OCI-LY3 (cell line): ENCODE measurements at regions not wholly inside any gene's neighbourhood (a gene's known extent, or its start where the extent isn't known, plus 50 kb on each side); places are given as distances from the start of the nearest gene placed in this dataset.

ENCODE experiments used
- H2AFZ ChIP-seq: fragments of 200-600, 300-600 bp; shearing (Covaris generic); 2 replicates; pipeline ENCODE4 v1.6.0; 2014; ENCODE audit warnings: antibody characterized with exemption, low read depth, low read length
- H3K27ac ChIP-seq: fragments of 200-600, 300-600 bp; sonication (generic); 2 replicates; pipeline ENCODE4 v1.5.1; 2014; ENCODE audit warnings: mild to moderate bottlenecking, low read length, moderate library complexity, mixed read lengths
- H3K27me3 ChIP-seq: fragments of 200-600, 300-600 bp; sonication (generic); 2 replicates; pipeline ENCODE4 v1.6.1; 2014; ENCODE audit warnings: low read depth, low read length, mixed read lengths
- H3K36me3 ChIP-seq: fragments of 200-600, 300-600 bp; sonication (generic); replicated peaks from 2 replicates; pipeline ENCODE3; 2014; ENCODE audit warnings: low read depth, low read length, mixed read lengths
- H3K4me1 ChIP-seq: fragments of 300-600, 200-600 bp; sonication (generic); 2 replicates; pipeline ENCODE4 v1.6.1; 2014; ENCODE audit warnings: low read length, mixed read lengths
- H3K4me2 ChIP-seq: fragments of 200-600, 300-600 bp; sonication (generic); 2 replicates; pipeline ENCODE4 v1.6.1; 2014; ENCODE audit warnings: low read length, mixed read lengths
- H3K4me3 ChIP-seq: fragments of 300-600, 200-600 bp; sonication (generic); 2 replicates; pipeline ENCODE4 v1.5.1; 2014; ENCODE audit warnings: antibody characterized with exemption, mild to moderate bottlenecking, low read length, moderate library complexity
- H3K79me2 ChIP-seq: fragments of 300-600, 200-600 bp; shearing (Covaris generic); 2 replicates; pipeline ENCODE4 v1.6.1; 2014; ENCODE audit warnings: mild to moderate bottlenecking, low read length, mixed read lengths
- H3K9ac ChIP-seq: fragments of 300-600, 200-600 bp; shearing (Covaris generic); 2 replicates; pipeline ENCODE4 v1.6.0; 2014; ENCODE audit warnings: mild to moderate bottlenecking, low read length, moderate library complexity
- H3K9me3 ChIP-seq: fragments of 200-600, 300-600 bp; shearing (Covaris generic); 2 replicates; pipeline ENCODE4 v1.6.1; 2014; ENCODE audit warnings: low read length, mixed read lengths; ENCODE audit not compliant: insufficient read depth
- H4K20me1 ChIP-seq: fragments of 200-600, 300-600 bp; sonication (generic); 2 replicates; pipeline ENCODE4 v1.6.1; 2016; ENCODE audit warnings: low read length, mixed read lengths; ENCODE audit not compliant: insufficient read depth
- CTCF ChIP-seq: fragments of 200-600, 300-600 bp; sonication (generic); IDR thresholded peaks from 2 replicates; pipeline ENCODE4 v1.5.1; 2014; ENCODE audit warnings: antibody characterized with exemption, low read length, low read depth
- EZH2phosphoT487 ChIP-seq: fragments of 200-600 bp; shearing (Covaris generic); IDR thresholded peaks from 2 replicates; pipeline ENCODE4 v1.6.1; 2018; ENCODE audit warnings: antibody characterized with exemption, mixed run types, low read depth

GRCh38 chr4:18798123-18798522, 776.6 kb upstream of the LCORL start:
- Histone ChIP-seq H3K36me3 (no peaks in the 10 kb centered on the region), H3K4me2 (no peak overlapping the region), H3K4me1 (peaks cover 6% of the 10 kb centered on the region; the same call in 1 of the 2 replicates), H4K20me1 (no peaks in the 10 kb centered on the region), H3K9ac (no peak overlapping the region), H3K4me3 (no peak overlapping the region), H3K27ac (no peak overlapping the region), H2AFZ (no peak overlapping the region), H3K27me3 (no peaks in the 10 kb centered on the region), H3K79me2 (no peaks in the 10 kb centered on the region), H3K9me3 (no peaks in the 10 kb centered on the region)
- TF ChIP-seq EZH2phosphoT487 = no peak
- TF ChIP-seq CTCF = no peak

GRCh38 chr4:18795794-18796193, 774.2 kb upstream of the LCORL start:
- no peaks in the 10 kb centered on the region for H4K20me1 ChIP-seq
- H3K27ac ChIP-seq = no peak overlapping the region
- H3K79me2 ChIP-seq = no peaks in the 10 kb centered on the region
- no peak overlapping the region for H2AFZ ChIP-seq
- TF ChIP-seq CTCF (no peak), EZH2phosphoT487 (no peak)
- H3K9ac ChIP-seq = no peak overlapping the region
- H3K9me3 ChIP-seq = no peaks in the 10 kb centered on the region
- no peaks in the 10 kb centered on the region for H3K27me3 ChIP-seq
- H3K4me2 ChIP-seq = no peak overlapping the region
- H3K36me3 ChIP-seq = no peaks in the 10 kb centered on the region
- no peak overlapping the region for H3K4me3 ChIP-seq
- peaks cover 6% of the 10 kb centered on the region; the same call in 1 of the 2 replicates for H3K4me1 ChIP-seq

- Histone ChIP-seq H3K9me3 (no peaks in the 10 kb centered on the region), H3K4me2 (no peak overlapping the region), H4K20me1 (no peaks in the 10 kb centered on the region), H3K4me1 (no peaks in the 10 kb centered on the region), H2AFZ (no peak overlapping the region), H3K79me2 (no peaks in the 10 kb centered on the region), H3K4me3 (no peak overlapping the region), H3K27ac (no peak overlapping the region), H3K9ac (no peak overlapping the region), H3K27me3 (no peaks in the 10 kb centered on the region), H3K36me3 (no peaks in the 10 kb centered on the region)
- TF ChIP-seq CTCF = no peak
- TF ChIP-seq EZH2phosphoT487 = no peak
Observed at GRCh38 chr4:18777190-18777930, 755.8 kb upstream of the LCORL start.

GRCh38 chr4:18767921-18768320, 746.4 kb upstream of the LCORL start:
- no peak overlapping the region for H2AFZ ChIP-seq
- TF ChIP-seq EZH2phosphoT487 (no peak), CTCF (no peak)
- no peak overlapping the region for H3K9ac ChIP-seq
- no peak overlapping the region for H3K4me3 ChIP-seq
- H3K4me2 ChIP-seq = no peak overlapping the region
- no peaks in the 10 kb centered on the region for H3K4me1 ChIP-seq
- no peaks in the 10 kb centered on the region for H4K20me1 ChIP-seq
- no peaks in the 10 kb centered on the region for H3K36me3 ChIP-seq
- no peaks in the 10 kb centered on the region for H3K27me3 ChIP-seq
- no peaks in the 10 kb centered on the region for H3K79me2 ChIP-seq
- no peaks in the 10 kb centered on the region for H3K9me3 ChIP-seq
- H3K27ac ChIP-seq = no peak overlapping the region
